ENCODE measurements at regions not wholly inside any gene's neighbourhood (a gene's known extent, or its start where the extent isn't known, plus 50 kb on each side); places are given as distances from the start of the nearest gene placed in this dataset.

DNA sequence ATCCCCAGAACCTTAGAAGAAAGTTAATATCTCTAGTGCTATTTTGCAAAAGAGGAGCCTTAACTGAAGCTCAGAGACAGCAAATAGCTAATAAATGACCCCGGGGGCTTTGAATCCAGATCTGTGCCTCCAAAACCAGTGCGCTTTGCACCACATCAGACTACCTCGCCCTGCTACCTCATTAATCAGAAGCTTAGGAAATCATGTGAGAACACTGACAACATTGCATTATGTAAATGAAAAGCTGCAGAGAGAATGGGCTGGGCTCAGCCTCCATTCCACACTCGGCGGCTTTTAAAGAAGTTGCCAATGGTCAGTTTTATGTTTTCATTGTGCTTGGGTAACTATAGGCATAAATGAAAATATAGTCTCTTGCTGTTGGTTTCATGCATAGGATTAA lies 54.0 kb upstream of the STMND1 start:
- no peak for DNase-seq

- DNase-seq, result no peak
Measured at GRCh38 chr6:17045581-17046322, 56.1 kb upstream of the STMND1 start.

DNA sequence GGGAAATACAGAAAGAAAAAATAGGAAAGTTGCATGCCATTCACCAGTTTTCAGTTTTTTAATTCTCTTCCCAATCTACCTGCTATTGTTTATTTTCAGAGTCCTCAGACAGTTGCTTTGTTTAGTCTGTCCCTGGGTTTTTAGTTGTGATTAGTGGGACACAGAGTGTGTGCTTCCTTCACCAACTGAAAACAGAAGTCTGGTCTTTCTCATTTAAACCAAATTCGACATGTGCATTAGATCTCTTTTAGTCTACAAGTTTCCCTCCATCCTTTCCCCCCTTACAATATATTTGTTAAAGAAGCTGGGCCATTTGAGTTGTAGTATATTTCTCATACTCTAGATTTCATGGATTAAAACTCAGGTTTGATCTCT lies 58.7 kb upstream of the STMND1 start:
- no peak for DNase-seq

DNA sequence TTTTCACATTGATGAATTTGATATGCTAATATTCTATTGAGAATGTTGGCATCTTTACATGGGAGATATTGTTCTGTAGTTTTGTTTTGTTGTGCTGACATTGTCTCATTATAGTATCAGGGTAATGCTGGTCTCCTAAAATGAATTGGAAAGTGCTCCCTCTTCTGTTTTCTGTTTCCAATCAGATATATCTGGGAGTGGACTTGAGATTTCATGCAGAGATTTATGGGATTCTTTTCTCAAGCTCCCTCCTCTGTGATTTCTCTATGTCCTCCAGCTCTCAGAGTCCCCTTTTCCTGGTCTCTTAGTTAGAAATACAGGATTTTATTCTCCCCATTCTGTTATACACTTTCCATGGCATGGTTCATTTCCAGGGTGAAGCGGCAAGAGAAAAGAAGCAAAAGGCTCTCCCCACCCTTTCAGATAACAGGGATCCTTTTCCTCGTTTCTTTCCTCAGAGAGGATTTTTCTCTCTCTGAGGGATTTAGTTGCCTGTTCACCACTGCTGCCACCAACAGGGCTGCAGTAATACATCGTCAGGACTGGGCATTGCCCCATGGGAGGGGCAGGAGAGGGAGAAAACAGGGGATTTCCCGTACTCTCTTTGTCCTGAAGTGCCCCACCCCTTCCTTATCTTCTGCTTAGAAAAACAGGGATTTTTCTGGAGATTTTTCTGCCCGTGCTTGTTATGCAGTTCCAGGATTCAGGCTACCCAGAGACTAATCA lies 59.3 kb upstream of the STMND1 start:
- no peak for DNase-seq

DNA sequence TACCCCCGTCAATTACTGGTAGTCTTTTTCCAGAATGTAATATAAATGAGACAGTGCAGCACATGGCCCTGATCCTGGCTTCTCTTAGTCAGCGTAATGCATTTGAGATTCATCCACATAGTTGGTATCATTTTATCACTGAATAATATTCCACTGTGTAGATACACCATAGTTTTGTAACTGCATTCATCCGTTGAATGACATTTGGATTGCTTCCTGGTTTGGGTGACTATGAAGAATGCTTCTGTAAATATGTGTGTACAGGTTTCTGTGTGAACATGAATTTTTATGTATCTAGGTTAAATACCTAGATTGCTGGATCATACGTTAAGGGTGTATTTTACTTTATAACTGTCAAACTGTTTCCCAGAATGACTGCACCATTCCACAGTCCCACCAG lies 62.6 kb upstream of the STMND1 start:
- no peak for DNase-seq

DNA sequence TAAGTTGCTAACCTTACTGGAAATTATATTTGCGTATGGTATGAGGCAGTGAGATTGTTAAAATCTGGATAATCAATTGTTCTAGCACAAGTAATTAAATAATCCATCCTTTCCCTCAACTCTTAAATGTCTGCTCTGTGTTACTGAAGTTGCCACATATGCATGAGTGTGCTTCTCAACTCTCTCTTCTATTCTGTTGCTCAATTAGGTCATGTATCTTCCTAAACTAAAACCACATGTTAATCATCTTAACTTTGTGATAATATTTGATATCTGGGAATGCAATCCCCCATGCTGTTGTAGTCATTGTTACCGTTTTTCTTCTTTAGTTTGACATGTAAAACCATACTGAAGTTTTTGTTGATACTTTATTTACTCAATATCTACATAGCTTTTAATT lies 63.5 kb upstream of the STMND1 start:
- DNase-seq, result no peak

- no peak for DNase-seq
Measured at GRCh38 chr6:17036065-17036393, 65.8 kb upstream of the STMND1 start.

DNA sequence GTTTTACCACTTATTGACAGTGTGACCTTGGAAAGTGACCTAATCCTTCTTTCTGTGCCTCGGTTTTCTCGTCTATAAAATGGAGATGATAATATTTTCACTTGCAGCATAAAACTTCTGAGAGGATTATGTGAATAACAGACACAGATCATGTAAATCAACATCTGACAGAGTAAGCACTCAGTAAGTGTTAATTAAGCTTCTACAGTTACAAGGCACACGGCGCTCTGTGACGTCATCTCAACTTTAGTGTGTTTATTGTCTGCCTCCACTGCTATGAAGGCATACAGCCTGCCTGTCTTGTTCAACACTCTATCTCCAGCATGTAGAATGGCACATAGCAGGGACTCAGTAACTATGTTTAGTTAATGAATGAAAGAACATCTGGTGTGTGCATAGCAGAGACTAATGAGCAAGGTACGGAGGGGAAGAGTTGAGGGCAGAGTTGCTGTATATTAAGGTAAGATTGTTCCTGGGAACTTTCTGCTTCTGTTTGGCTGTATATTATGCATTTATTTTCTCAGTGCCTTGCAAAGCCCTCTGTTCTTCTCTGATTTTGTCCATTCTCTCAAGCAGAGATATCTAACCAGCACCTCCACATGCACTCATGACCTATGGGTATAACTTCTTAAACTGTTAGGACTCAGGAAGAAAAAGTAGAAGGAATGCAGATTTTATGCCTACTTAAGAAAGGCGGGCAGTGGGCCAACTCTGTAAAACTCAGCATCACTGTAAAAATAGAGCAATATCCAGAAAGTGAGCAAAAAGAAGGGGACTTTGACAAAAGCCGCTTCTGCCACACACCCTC lies 66.4 kb upstream of the STMND1 start:
- DNase-seq, result no peak

- no peak for DNase-seq
Measured at GRCh38 chr6:17033746-17034145, 68.1 kb upstream of the STMND1 start.

- no peak for DNase-seq
Measured at GRCh38 chr6:17032988-17033634, 68.7 kb upstream of the STMND1 start.

DNA sequence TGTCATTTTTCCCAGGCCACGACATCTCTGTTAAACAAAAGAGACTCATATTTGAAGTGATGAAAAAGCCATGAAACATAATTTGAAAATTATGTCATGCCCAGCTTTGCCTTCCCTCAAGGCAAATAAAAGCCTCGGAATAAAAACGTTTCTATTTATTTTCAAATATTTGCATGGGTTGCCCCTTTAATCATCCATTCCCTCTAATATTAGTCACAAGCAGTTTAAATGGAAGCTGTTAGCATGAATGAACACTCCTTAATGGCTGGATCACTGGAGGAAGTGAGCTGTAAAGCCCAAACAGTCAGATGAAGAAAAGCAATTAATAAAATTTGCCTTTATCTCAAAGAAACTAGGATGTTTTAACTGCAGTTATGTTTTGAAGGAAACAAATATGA lies 69.3 kb upstream of the STMND1 start:
- DNase-seq, result no peak

GRCh38 chr6:17031961-17032360 lies 69.9 kb upstream of the STMND1 start:
- DNase-seq, result no peak

- DNase-seq, result no peak
Measured at GRCh38 chr6:17027441-17027840, 74.4 kb upstream of the STMND1 start.

DNA sequence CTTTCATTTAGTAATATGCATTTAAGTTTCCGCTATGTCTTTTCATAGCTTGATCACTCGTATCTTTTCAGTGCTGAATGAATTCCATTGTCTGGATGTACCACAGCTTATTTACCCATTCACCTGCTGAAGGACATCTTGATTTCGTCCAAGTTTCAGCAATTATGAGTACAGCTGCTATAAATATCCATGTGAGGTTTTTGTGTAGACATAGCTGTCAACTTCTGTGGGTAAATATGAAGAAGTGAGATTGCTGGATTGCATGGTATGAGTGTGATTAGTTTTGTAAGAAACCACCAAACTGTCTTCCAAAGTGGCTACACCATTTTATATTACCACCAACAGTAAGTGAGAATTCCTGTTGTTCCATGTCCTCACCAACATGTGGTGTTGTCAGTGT lies 79.2 kb upstream of the STMND1 start:
- no peak for DNase-seq

- no peak for DNase-seq
Measured at GRCh38 chr6:17021539-17021889, 80.3 kb upstream of the STMND1 start.

- DNase-seq, result no peak
Measured at GRCh38 chr6:17020889-17021538, 80.8 kb upstream of the STMND1 start.

DNA sequence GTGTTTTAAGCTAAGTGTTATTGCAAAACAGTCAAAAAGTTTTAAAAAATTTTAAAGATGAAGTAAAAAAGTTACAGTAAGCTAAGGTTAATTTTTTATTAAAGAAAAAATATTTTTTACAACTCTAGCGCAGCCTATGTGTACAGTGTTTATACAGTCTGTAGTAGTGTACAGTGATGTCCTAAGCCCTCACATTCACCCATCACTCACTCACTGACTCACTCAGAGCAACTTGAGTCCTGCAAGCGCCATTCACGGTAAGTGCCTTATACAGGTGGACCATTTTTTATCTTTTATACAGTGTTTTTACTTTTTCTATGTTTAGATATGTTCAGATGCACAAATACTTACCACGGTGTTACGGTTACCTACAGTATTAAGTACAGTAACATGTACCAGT lies 83.4 kb upstream of the STMND1 start:
- no peak for DNase-seq

GRCh38 chr6:17017416-17017815 lies 84.4 kb upstream of the STMND1 start:
- no peak for DNase-seq

DNA sequence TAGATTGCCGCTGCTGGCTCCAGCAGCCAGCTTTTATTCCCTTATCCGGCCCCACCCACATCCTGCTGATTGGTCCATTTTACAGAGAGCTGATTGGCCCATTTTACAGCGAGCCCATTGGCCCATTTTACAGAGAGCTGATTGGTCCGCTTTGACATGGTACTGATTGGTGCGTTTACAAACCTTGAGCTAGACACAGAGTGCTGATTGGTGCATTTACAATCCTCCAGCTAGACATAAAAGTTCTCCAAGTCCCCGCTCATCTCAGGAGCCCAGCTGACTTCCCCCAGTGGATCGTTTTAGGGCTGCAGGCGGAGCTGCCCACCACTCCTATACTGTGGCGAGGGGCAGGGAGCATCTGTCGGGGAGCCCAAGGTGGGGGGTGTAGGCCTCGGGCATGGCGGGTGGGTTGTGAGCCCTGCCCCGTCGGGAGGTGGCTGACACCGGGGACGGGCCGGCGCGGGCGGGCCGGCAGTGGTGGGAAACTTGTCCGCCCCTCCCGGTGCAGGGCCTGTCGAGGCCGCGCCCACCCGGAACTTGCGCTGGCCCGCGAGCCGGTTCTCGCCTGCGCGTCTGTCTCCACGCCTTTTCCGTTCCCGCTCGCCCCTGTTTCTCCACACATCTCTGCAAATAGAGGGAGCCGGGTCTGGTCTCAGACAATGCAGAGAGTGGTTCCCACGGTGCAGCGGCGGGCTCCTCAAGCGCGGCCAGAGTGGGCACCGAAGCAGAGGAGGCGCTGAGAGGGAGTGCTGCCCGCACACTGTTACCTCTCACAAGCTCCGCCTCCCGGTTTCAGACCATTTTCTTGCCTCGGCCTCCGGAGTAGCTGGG lies 86.1 kb upstream of the STMND1 start:
- peak; percentile 41 for DNase-seq

DNA sequence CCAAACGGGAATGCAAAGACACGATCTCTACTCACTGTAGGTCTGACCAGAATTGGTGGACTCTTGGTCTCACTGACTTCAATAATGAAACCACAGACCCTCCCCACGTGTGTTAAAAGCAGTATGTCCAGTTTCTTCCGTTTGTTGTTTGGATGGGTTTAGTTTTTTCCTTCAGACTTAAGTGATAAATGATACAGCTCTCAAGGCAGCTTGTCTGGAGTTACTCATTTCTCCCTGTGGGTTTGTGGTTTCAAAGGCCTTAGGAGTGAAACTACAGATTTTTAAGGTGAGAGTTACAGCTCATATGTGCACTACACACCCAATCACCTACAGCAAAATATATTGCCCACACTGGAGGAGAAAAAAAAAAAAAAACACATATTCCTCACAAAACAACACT lies 86.7 kb upstream of the STMND1 start:
- DNase-seq, result peak; percentile 26

GRCh38 chr6:17013701-17014100 lies 88.1 kb upstream of the STMND1 start:
- no peak for DNase-seq
